Dedifferentiated amniotic fluid mesenchymal stem cell (primary cell): ENCODE measurements at regions not wholly inside any gene's neighbourhood (a gene's known extent, or its start where the extent isn't known, plus 50 kb on each side); places are given as distances from the start of the nearest gene placed in this dataset.

Experiments
- DNase-seq: peaks from one replicate; pipeline ENCODE4 v3.0.0-alpha.2; 2016; ENCODE audit errors: extremely low spot score

GRCh38 chr13:110097013-110097412 is 209.9 kb downstream of the COL4A1 start:
- no peak for DNase-seq

GRCh38 chr13:110092831-110093247 is 214.1 kb downstream of the COL4A1 start:
- no peak for DNase-seq

- no peak for DNase-seq
These were observed 217.1 kb downstream of the COL4A1 start for GRCh38 chr13:110089815-110090214.

GRCh38 chr13:110089100-110089499 is 217.9 kb downstream of the COL4A1 start:
- no peak for DNase-seq

GRCh38 chr13:110073982-110074381 is 233.0 kb downstream of the COL4A1 start:
- DNase-seq: no peak

GRCh38 chr13:110070511-110071120 is 236.3 kb downstream of the COL4A1 start:
- no peak for DNase-seq

- DNase-seq: no peak
These were observed 236.9 kb downstream of the COL4A1 start for GRCh38 chr13:110070046-110070445.

- no peak for DNase-seq
These were observed 238.8 kb downstream of the COL4A1 start for GRCh38 chr13:110068176-110068473.

GRCh38 chr13:110067355-110068175 is 239.4 kb downstream of the COL4A1 start:
- no peak for DNase-seq

- DNase-seq: no peak
These were observed 241.2 kb downstream of the COL4A1 start for GRCh38 chr13:110065780-110066179.

- DNase-seq: no peak
These were observed 243.2 kb downstream of the COL4A1 start for GRCh38 chr13:110063490-110064421.

GRCh38 chr13:110062777-110063442 is 244.0 kb downstream of the COL4A1 start:
- no peak for DNase-seq

GRCh38 chr13:110062077-110062776 is 244.7 kb downstream of the COL4A1 start:
- no peak for DNase-seq

GRCh38 chr13:110061270-110061669 is 245.7 kb downstream of the COL4A1 start:
- DNase-seq: no peak

GRCh38 chr13:110057052-110057451 is 249.9 kb downstream of the COL4A1 start:
- DNase-seq: no peak

- no peak for DNase-seq
These were observed 250.3 kb downstream of the COL4A1 start for GRCh38 chr13:110056640-110057039.

GRCh38 chr13:110055089-110055488 is 251.9 kb downstream of the COL4A1 start:
- no peak for DNase-seq

- no peak for DNase-seq
These were observed 252.9 kb downstream of the COL4A1 start for GRCh38 chr13:110054041-110054440.

- peak; percentile 31 for DNase-seq
These were observed 259.5 kb downstream of the COL4A1 start for GRCh38 chr13:110047496-110047895.

GRCh38 chr13:110046811-110047210 is 260.1 kb downstream of the COL4A1 start:
- no peak for DNase-seq

GRCh38 chr13:110045919-110046318 is 259.5 kb upstream of the IRS2 start:
- no peak for DNase-seq
